ENCODE measurements at regions not wholly inside any gene's neighbourhood (a gene's known extent, or its start where the extent isn't known, plus 50 kb on each side); places are given as distances from the start of the nearest gene placed in this dataset.

- Histone ChIP-seq H3K27ac (ENCODE audit: low read depth, low read length) (no peak overlapping the region), H3K79me2 (ENCODE audit: control insufficient read depth, low read length) (no peaks in the 10 kb centered on the region), H3F3A (ENCODE audit: control insufficient read depth, insufficient read depth) (no peaks in the 10 kb centered on the region), H3K9me3 (ENCODE audit: control insufficient read depth, insufficient read depth, low read length) (no peaks in the 10 kb centered on the region), H3K9me2 (replicated peaks; ENCODE audit: control insufficient read depth, low read length) (no peaks in the 10 kb centered on the region), H3K27me3 (ENCODE audit: control insufficient read depth, low read length) (no peaks in the 10 kb centered on the region), H4K20me1 (ENCODE audit: control insufficient read depth, insufficient read depth, low read depth, low read length) (no peaks in the 10 kb centered on the region), H3K4me3 (ENCODE audit: low read length) (no peak overlapping the region), H3K4me1 (ENCODE audit: control insufficient read depth, low read length) (no peaks in the 10 kb centered on the region), H3K4me2 (ENCODE audit: low read length) (no peak overlapping the region), H3K36me3 (ENCODE audit: control insufficient read depth, low read length) (no peaks in the 10 kb centered on the region)
- TF ChIP-seq CTCF (IDR thresholded peaks at IDR 0.05; ENCODE audit: low read depth, low read length, poor library complexity, severe bottlenecking), result no peak
- TF ChIP-seq EZH2phosphoT487 (IDR thresholded peaks at IDR 0.05; ENCODE audit: borderline replicate concordance, low read length), result no peak
Measured at GRCh38 chr4:166311169-166311568, 438.1 kb downstream of the TLL1 start.

DNA sequence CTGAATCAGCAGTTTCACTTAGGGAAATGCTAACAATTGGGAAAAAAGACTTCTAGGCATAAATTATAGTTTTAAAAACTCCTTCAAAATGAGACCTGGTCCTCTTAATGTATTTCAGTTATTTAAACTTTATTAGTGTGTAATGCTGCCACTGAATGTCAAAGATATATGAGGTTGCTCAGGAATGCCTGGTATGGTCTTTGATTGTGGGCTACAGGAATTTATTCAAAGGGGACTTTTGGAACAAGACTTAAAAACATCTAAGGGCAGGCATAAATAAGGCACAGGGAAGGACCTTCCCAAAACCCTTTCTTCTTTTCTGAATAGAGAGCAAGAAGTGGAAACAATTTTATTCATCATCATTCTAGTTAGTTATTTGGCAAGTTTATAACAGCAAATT lies 439.1 kb downstream of the TLL1 start:
- Histone ChIP-seq H3K9me3 (ENCODE audit: control insufficient read depth, insufficient read depth, low read length) (no peaks in the 10 kb centered on the region), H3K4me3 (ENCODE audit: low read length) (no peak overlapping the region), H3K36me3 (ENCODE audit: control insufficient read depth, low read length) (no peaks in the 10 kb centered on the region), H3K27me3 (ENCODE audit: control insufficient read depth, low read length) (no peaks in the 10 kb centered on the region), H3F3A (ENCODE audit: control insufficient read depth, insufficient read depth) (no peaks in the 10 kb centered on the region), H3K9me2 (replicated peaks; ENCODE audit: control insufficient read depth, low read length) (no peaks in the 10 kb centered on the region), H3K27ac (ENCODE audit: low read depth, low read length) (no peak overlapping the region), H3K79me2 (ENCODE audit: control insufficient read depth, low read length) (no peaks in the 10 kb centered on the region), H3K4me2 (ENCODE audit: low read length) (no peak overlapping the region), H3K4me1 (ENCODE audit: control insufficient read depth, low read length) (no peaks in the 10 kb centered on the region), H4K20me1 (ENCODE audit: control insufficient read depth, insufficient read depth, low read depth, low read length) (no peaks in the 10 kb centered on the region)
- no peak for TF ChIP-seq EZH2phosphoT487 (IDR thresholded peaks at IDR 0.05; ENCODE audit: borderline replicate concordance, low read length)
- TF ChIP-seq CTCF (IDR thresholded peaks at IDR 0.05; ENCODE audit: low read depth, low read length, poor library complexity, severe bottlenecking), result no peak

- H3K27ac ChIP-seq (ENCODE audit: low read depth, low read length), result no peak overlapping the region
- H3K36me3 ChIP-seq (ENCODE audit: control insufficient read depth, low read length), result no peaks in the 10 kb centered on the region
- no peaks in the 10 kb centered on the region for H3F3A ChIP-seq (ENCODE audit: control insufficient read depth, insufficient read depth)
- no peaks in the 10 kb centered on the region for H3K9me2 ChIP-seq (replicated peaks; ENCODE audit: control insufficient read depth, low read length)
- TF ChIP-seq EZH2phosphoT487 (IDR thresholded peaks at IDR 0.05; ENCODE audit: borderline replicate concordance, low read length), result no peak
- no peak for TF ChIP-seq CTCF (IDR thresholded peaks at IDR 0.05; ENCODE audit: low read depth, low read length, poor library complexity, severe bottlenecking)
- no peaks in the 10 kb centered on the region for H4K20me1 ChIP-seq (ENCODE audit: control insufficient read depth, insufficient read depth, low read depth, low read length)
- H3K79me2 ChIP-seq (ENCODE audit: control insufficient read depth, low read length), result no peaks in the 10 kb centered on the region
- no peaks in the 10 kb centered on the region for H3K9me3 ChIP-seq (ENCODE audit: control insufficient read depth, insufficient read depth, low read length)
- H3K4me1 ChIP-seq (ENCODE audit: control insufficient read depth, low read length), result no peaks in the 10 kb centered on the region
- no peak overlapping the region for H3K4me2 ChIP-seq (ENCODE audit: low read length)
- no peaks in the 10 kb centered on the region for H3K27me3 ChIP-seq (ENCODE audit: control insufficient read depth, low read length)
- H3K4me3 ChIP-seq (ENCODE audit: low read length), result no peak overlapping the region
Measured at GRCh38 chr4:166314902-166315301, 441.9 kb downstream of the TLL1 start.
